ENCODE measurements at regions not wholly inside any gene's neighbourhood (a gene's known extent, or its start where the extent isn't known, plus 50 kb on each side); places are given as distances from the start of the nearest gene placed in this dataset.

DNA sequence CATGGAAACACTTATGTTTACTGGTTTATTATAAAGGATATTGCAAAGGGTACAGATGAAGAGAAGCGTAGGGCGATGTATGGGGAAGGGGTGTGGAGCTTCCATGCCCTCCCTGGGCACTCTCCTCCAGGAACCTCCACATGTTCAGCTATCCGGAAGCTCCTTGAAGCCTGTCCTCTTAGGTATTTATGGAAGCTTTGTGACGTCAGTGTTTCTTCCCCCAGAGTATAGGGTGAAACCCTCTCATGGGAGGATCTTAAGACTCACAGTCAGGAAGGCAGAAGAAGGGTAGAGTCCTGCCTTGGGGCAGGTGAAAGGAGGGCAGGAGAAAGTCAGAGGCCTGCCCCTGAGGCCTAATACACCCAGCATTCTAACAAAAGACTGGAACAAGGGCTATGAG is 61.3 kb upstream of the CREB1 start:
- H3K4me3 ChIP-seq (ENCODE audit: low read depth, poor library complexity, severe bottlenecking), result no peak overlapping the region
- intact Hi-C loops (cut with DNase I; ENCODE audit: low total_unique reads), result no loop called here
- no peak for DNase-seq (ENCODE audit: low spot score in 2 of 2)
- TF ChIP-seq, protein P1, sequence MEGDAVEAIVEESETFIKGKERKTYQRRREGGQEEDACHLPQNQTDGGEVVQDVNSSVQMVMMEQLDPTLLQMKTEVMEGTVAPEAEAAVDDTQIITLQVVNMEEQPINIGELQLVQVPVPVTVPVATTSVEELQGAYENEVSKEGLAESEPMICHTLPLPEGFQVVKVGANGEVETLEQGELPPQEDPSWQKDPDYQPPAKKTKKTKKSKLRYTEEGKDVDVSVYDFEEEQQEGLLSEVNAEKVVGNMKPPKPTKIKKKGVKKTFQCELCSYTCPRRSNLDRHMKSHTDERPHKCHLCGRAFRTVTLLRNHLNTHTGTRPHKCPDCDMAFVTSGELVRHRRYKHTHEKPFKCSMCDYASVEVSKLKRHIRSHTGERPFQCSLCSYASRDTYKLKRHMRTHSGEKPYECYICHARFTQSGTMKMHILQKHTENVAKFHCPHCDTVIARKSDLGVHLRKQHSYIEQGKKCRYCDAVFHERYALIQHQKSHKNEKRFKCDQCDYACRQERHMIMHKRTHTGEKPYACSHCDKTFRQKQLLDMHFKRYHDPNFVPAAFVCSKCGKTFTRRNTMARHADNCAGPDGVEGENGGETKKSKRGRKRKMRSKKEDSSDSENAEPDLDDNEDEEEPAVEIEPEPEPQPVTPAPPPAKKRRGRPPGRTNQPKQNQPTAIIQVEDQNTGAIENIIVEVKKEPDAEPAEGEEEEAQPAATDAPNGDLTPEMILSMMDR (IDR thresholded peaks at IDR 0.05), result no peak
- no peak for TF ChIP-seq POLR2A (IDR thresholded peaks at IDR 0.05)
- WGBS, 2 donors, result 95% methylated on average over 4 of the region's 4 CpGs

DNA sequence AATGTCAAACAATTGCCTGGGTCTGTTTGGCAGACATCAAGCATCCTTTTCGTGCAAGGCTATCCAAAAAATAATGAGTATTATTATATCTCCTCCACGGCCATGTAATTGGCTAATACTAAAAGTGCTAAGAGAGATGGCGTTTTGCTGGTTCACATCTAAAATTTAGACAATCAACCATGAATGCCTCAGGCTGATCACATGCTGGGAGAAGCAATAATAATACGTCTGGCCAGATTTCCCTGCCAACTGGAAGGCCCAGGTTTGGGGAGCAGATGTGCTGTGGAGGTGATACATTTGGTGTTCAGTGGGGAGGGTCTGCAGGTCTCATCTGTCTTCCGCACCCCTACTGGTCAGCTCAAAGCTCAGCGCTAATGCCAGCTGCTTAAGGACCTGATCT is 60.3 kb upstream of the CREB1 start:
- no peak overlapping the region for H3K4me3 ChIP-seq (ENCODE audit: low read depth, poor library complexity, severe bottlenecking)
- intact Hi-C loops (cut with DNase I; ENCODE audit: low total_unique reads), result no loop called here
- TF ChIP-seq, protein P1 (IDR thresholded peaks at IDR 0.05), result no peak
- no peak for TF ChIP-seq POLR2A (IDR thresholded peaks at IDR 0.05)
- WGBS, 2 donors, result 68 to 78% methylated on average over 6 of the region's 6 CpGs
- DNase-seq (ENCODE audit: low spot score in 2 of 2), result no peak

DNA sequence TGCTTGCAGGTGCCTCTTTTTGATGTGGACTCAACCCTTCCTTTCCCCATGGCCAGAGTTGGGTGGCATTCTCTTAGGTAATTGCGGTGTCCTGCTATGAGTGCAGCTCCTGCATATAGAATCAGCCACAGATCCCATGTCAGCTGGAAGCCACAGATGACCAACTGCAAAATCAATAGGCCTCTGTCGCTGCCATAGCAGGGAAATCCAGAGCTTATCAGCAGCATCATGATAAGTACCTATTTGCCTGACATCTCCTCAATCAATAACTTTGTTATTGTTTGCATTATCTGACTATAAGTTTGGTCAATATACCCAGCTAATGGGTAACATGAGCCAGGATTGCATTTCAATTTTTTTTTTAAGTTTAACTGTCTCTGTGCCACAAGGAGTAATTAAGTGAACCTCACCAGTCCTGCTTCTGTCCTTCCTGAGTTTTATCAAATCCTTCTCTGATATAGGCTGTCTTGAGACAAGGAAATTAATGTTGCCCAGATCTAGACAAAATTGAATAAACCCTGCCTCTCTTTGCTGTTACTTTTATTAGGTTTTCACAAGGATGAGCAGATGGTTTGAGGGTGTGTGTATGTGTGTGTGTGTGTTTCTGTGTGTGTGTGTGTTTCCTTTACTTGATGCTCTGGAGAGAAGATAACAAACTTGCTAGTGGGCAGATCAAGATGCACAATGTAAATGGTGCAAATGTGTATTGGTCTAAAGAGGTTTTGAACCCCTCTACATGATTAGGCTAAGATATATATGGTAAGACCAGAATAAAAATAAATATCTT is 59.6 kb upstream of the CREB1 start:
- no peak overlapping the region for H3K4me3 ChIP-seq (ENCODE audit: low read depth, poor library complexity, severe bottlenecking)
- DNase-seq (ENCODE audit: low spot score in 2 of 2), result no peak
- intact Hi-C loops (cut with DNase I; ENCODE audit: low total_unique reads), result loop anchor here (5.0 to 10.0 kb wide), 3 partner anchors 668 to 915 kb away; no protein-coding TSS in a partner anchor
- TF ChIP-seq POLR2A (IDR thresholded peaks at IDR 0.05), result no peak
- TF ChIP-seq, protein P1 (IDR thresholded peaks at IDR 0.05), result no peak
- WGBS, 2 donors, result 94 to 97% methylated on average over 2 of the region's 2 CpGs

DNA sequence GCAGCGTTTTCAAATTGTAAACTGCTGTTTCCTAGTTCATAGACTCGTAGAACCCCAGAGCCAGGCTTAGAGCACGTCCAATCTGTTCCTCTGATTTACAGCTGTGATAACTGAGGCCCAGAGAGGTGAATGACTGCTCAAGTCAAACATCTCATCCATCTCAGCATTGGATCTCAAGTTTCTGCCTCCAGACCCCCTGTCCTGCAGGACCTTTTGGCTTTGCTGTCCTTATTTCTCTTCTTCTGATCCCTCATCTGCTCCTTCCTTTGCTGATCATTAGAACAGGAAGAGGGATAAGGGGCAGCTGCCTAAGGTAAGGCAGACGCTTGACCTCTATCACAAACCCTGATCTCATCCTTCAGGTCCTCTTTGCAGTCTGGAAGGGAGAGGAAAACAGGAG is 58.5 kb upstream of the CREB1 start:
- intact Hi-C loops (cut with DNase I; ENCODE audit: low total_unique reads), result loop anchor here (5.0 to 10.0 kb wide), 3 partner anchors 669 to 916 kb away; no protein-coding TSS in a partner anchor
- no peak overlapping the region for H3K4me3 ChIP-seq (ENCODE audit: low read depth, poor library complexity, severe bottlenecking)
- no peak for DNase-seq (ENCODE audit: low spot score in 2 of 2)
- TF ChIP-seq, protein P1 (IDR thresholded peaks at IDR 0.05), result no peak
- no peak for TF ChIP-seq POLR2A (IDR thresholded peaks at IDR 0.05)
- WGBS, 2 donors, result 84 to 86% methylated on average over 4 of the region's 4 CpGs

DNA sequence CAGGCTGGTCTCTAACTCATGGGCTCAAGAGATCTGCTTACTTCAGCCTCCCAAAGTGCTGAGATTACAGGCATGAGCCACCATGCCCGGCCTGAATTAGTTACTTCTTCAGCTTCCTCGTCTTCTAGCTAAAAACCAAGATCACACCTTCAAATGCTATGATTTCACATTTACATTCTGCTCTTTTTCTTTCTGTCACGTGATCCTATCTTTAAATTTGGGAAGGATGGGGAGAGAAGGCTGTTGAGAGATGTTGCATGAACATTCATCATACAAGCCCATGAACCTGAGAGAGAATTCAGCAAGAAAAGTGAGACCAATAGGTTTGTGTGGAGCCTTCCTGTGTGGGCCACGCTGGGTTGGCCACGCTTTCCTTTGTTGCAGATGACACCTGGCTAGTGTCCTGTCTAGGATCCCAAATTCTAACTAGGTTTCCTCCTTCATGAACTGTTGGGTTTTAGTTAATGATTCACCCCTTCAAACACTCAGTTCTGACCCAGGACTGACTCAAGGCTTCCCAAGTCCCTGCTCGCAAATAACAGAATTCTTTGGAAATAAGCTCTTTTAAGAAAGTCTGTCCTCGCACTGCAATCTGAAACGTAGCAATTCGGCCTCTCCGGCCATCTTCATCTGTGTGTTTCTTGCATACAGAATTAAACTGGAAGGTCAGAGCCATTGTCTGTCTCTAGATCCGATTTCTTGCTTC is 57.3 kb upstream of the CREB1 start:
- TF ChIP-seq, protein P1 (IDR thresholded peaks at IDR 0.05), result no peak
- TF ChIP-seq POLR2A (IDR thresholded peaks at IDR 0.05), result no peak
- WGBS, 2 donors, result 92 to 93% methylated on average over 11 of the region's 11 CpGs
- H3K4me3 ChIP-seq (ENCODE audit: low read depth, poor library complexity, severe bottlenecking), result no peak overlapping the region
- no peak for DNase-seq (ENCODE audit: low spot score in 2 of 2)
- intact Hi-C loops (cut with DNase I; ENCODE audit: low total_unique reads), result loop anchor here (5.0 to 10.0 kb wide), 3 partner anchors 670 to 918 kb away; no protein-coding TSS in a partner anchor

Data from lower leg skin (tissue), 4 donors.